ENCODE measurements at regions not wholly inside any gene's neighbourhood (a gene's known extent, or its start where the extent isn't known, plus 50 kb on each side); places are given as distances from the start of the nearest gene placed in this dataset.
A peak's percentile ranks its signal among the peaks of the same experiment; 100 is the strongest.

GRCh38 chr1:94707321-94708298 lies 112.5 kb upstream of the SLC44A3 start:
- Histone ChIP-seq H3K4me3 (no peak overlapping the region), H3K9me3 (no peaks in the 10 kb centered on the region), H3K4me1 (peaks cover 0 to 11% (median 10%) of the 10 kb centered on the region in 4 donors), H3K36me3 (no peaks in the 10 kb centered on the region), H3K27ac (replicated peaks in 1 of 4) (no peak overlapping the region), H3K27me3 (no peaks in the 10 kb centered on the region)
- TF ChIP-seq POLR2AphosphoS5 (IDR thresholded peaks at IDR 0.05): no peak
- TF ChIP-seq EP300 (IDR thresholded peaks at IDR 0.05): no peak
- TF ChIP-seq POLR2A (IDR thresholded peaks at IDR 0.05; ENCODE audit: low read depth): no peak
- no peak for TF ChIP-seq CTCF (IDR thresholded peaks at IDR 0.05)
- peak; percentile 90 for DNase-seq (ENCODE audit: extremely low spot score)
- intact Hi-C loops (cut with DNase I): no loop called here
- 67% methylated on average over 13 of the region's 13 CpGs for WGBS

- TF ChIP-seq POLR2AphosphoS5 (IDR thresholded peaks at IDR 0.05) (peak; percentile 26 to 37), CTCF (IDR thresholded peaks at IDR 0.05) (no peak)
These were observed 117.7 kb upstream of the SLC44A3 start for GRCh38 chr1:94702442-94702815.

GRCh38 chr1:94701796-94702441 lies 118.2 kb upstream of the SLC44A3 start:
- Histone ChIP-seq H3K9me3 (no peaks in the 10 kb centered on the region), H3K4me3 (no peak overlapping the region), H3K4me1 (peaks cover 0 to 8% (median 2%) of the 10 kb centered on the region in 4 donors), H3K36me3 (no peaks in the 10 kb centered on the region), H3K27ac (replicated peaks in 1 of 4) (peak overlapping the region in 3 of 4 donors; percentile 24 to 53 (median 31)), H3K27me3 (no peaks in the 10 kb centered on the region)
- no peak for DNase-seq (ENCODE audit: extremely low spot score)
- WGBS: 81% methylated on average over 2 of the region's 2 CpGs
- TF ChIP-seq POLR2AphosphoS5 (IDR thresholded peaks at IDR 0.05) (no peak), POLR2A (IDR thresholded peaks at IDR 0.05; ENCODE audit: low read depth) (no peak), CTCF (IDR thresholded peaks at IDR 0.05) (no peak), EP300 (IDR thresholded peaks at IDR 0.05) (no peak)
- intact Hi-C loops (cut with DNase I): no loop called here

More at GRCh38 chr1:94702442-94702815, 117.7 kb upstream of the SLC44A3 start:
- H3K9me3 ChIP-seq: no peaks in the 10 kb centered on the region
- peaks cover 0 to 13% (median 8%) of the 10 kb centered on the region in 4 donors for H3K4me1 ChIP-seq
- no peaks in the 10 kb centered on the region for H3K27me3 ChIP-seq
- WGBS: 75% methylated on average over 1 of the region's 1 CpG
- intact Hi-C loops (cut with DNase I): no loop called here
- no peaks in the 10 kb centered on the region for H3K36me3 ChIP-seq
- peak overlapping the region in 3 of 4 donors; percentile 24 to 53 (median 31) for H3K27ac ChIP-seq (replicated peaks in 1 of 4)
- no peak overlapping the region for H3K4me3 ChIP-seq
- DNase-seq (ENCODE audit: extremely low spot score): peak; percentile 92

GRCh38 chr1:94698759-94699502 lies 121.2 kb upstream of the SLC44A3 start:
- Histone ChIP-seq H3K4me3 (no peak overlapping the region), H3K27me3 (no peaks in the 10 kb centered on the region), H3K36me3 (no peaks in the 10 kb centered on the region), H3K4me1 (peaks cover 0 to 6% (median 0%) of the 10 kb centered on the region in 4 donors), H3K27ac (replicated peaks in 1 of 4) (no peak overlapping the region), H3K9me3 (no peaks in the 10 kb centered on the region)
- WGBS: 69% methylated on average over 3 of the region's 3 CpGs
- intact Hi-C loops (cut with DNase I): no loop called here
- no peak for DNase-seq (ENCODE audit: extremely low spot score)
- TF ChIP-seq EP300 (IDR thresholded peaks at IDR 0.05): no peak
- TF ChIP-seq CTCF (IDR thresholded peaks at IDR 0.05): no peak
- TF ChIP-seq POLR2AphosphoS5 (IDR thresholded peaks at IDR 0.05): no peak
- TF ChIP-seq POLR2A (IDR thresholded peaks at IDR 0.05; ENCODE audit: low read depth): no peak
